DND-41 (cell line): ENCODE measurements at regions not wholly inside any gene's neighbourhood (a gene's known extent, or its start where the extent isn't known, plus 50 kb on each side); places are given as distances from the start of the nearest gene placed in this dataset.

Experiments used
- ATAC-seq: fragments of 200-7000 bp; cut with Tn5 transposase; 3 replicates; pipeline ENCODE4 v1.9.1; 2021; ENCODE audit warnings: low read depth; ENCODE audit not compliant: insufficient read depth
- DNase-seq: peaks from one replicate; pipeline ENCODE4 v3.0.0-alpha.2; 2020
- H2AFZ ChIP-seq: 2 replicates; pipeline ENCODE4 v1.6.0; 2012; ENCODE audit warnings: low read depth, low read length
- H3K27ac ChIP-seq: 2 replicates; pipeline ENCODE4 v1.5.1; 2012; ENCODE audit warnings: low read length, inconsistent platforms
- H3K27me3 ChIP-seq: fragments of 200-600 bp; sonication (generic); 2 replicates; pipeline ENCODE4 v1.6.0; 2012; ENCODE audit warnings: low read length, mild to moderate bottlenecking, inconsistent platforms; ENCODE audit not compliant: insufficient read depth, poor library complexity
- H3K36me3 ChIP-seq: 2 replicates; pipeline ENCODE4 v1.5.1; 2012; ENCODE audit warnings: low read length, inconsistent platforms; ENCODE audit not compliant: insufficient read depth
- H3K4me1 ChIP-seq: 2 replicates; pipeline ENCODE4 v1.5.1; 2012; ENCODE audit warnings: mild to moderate bottlenecking, low read length; ENCODE audit not compliant: insufficient read depth
- H3K4me2 ChIP-seq: 2 replicates; pipeline ENCODE4 v1.6.0; 2012; ENCODE audit warnings: mild to moderate bottlenecking, moderate library complexity, low read length, inconsistent platforms; ENCODE audit not compliant: insufficient read depth
- H3K4me3 ChIP-seq, 2 experiments: fragments of 200-600 bp in 1 of 2; shearing (Covaris generic) in 1 of 2; 2 replicates each; pipeline ENCODE4 v1.5.1; 2012 to 2016; ENCODE audit warnings: inconsistent platforms in 2 of 2, low read length in 2 of 2, mild to moderate bottlenecking in 2 of 2, low read depth in 1 of 2, moderate library complexity in 1 of 2
- H3K79me2 ChIP-seq: 2 replicates; pipeline ENCODE4 v1.6.0; 2012; ENCODE audit warnings: low read length, inconsistent platforms; ENCODE audit not compliant: insufficient read depth
- H3K9ac ChIP-seq: 2 replicates; pipeline ENCODE4 v1.6.0; 2012; ENCODE audit warnings: low read depth, mild to moderate bottlenecking, inconsistent platforms, low read length, moderate library complexity
- H3K9me3 ChIP-seq: 2 replicates; pipeline ENCODE4 v1.5.1; 2012; ENCODE audit warnings: low read length, moderate library complexity, mild to moderate bottlenecking, inconsistent platforms; ENCODE audit not compliant: insufficient read depth, severe bottlenecking
- H4K20me1 ChIP-seq: 2 replicates; pipeline ENCODE4 v1.6.0; 2012; ENCODE audit warnings: low read length; ENCODE audit not compliant: insufficient read depth
- EZH2 ChIP-seq: IDR thresholded peaks from 3 replicates; pipeline ENCODE4 v1.6.1; 2012; ENCODE audit warnings: borderline replicate concordance, low read depth, mild to moderate bottlenecking, moderate library complexity, low read length, inconsistent platforms; ENCODE audit not compliant: severe bottlenecking
- TF ChIP-seq, protein P1 (sequence below): IDR thresholded peaks from 2 replicates; pipeline ENCODE4 v1.5.1; 2012; ENCODE audit warnings: borderline replicate concordance, low read length, moderate library complexity, mild to moderate bottlenecking; ENCODE audit not compliant: poor library complexity, severe bottlenecking; ENCODE audit errors: extremely low read depth

DNA sequence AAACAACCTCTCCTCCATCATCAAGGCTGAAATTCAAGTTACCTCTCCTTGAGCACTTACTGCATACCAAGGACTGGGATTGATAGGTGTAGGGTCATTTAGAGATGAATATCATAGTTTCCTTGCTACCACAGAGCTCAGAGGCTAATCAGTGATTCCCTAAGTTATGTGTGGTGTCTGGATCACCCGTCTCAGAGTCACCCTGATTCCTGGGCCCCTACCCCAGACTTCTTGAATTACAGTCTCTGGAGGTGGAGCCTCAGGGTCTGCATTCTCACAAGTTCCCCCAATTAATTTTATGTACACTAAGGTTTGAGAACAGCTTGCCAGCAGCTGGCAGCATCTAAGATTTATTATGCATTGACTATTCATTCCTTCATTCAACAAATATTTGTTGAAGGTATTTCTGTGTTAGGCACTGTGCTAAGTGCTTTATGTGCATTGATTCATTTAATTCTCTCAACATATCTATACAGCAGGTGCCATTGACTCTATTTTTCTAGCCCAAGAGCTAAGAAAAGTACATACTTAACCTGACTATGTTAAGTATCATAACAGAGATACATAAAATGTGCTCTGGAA is 182.9 kb upstream of the FGGY start:
- Histone ChIP-seq H3K27ac (no peak overlapping the region), H3K9me3 (no peaks in the 10 kb centered on the region), H3K36me3 (no peaks in the 10 kb centered on the region), H3K4me1 (0 out of 2 replicates have a peak, but pooled peaks cover 3% of the 10 kb centered on the region), H3K27me3 (no peaks in the 10 kb centered on the region), H3K9ac (no peak overlapping the region), H4K20me1 (no peaks in the 10 kb centered on the region), H3K4me2 (no peak overlapping the region), H3K79me2 (no peaks in the 10 kb centered on the region), H3K4me3 (no peak overlapping the region), H2AFZ (no peak overlapping the region)
- no peak for ATAC-seq
- TF ChIP-seq, protein P1, sequence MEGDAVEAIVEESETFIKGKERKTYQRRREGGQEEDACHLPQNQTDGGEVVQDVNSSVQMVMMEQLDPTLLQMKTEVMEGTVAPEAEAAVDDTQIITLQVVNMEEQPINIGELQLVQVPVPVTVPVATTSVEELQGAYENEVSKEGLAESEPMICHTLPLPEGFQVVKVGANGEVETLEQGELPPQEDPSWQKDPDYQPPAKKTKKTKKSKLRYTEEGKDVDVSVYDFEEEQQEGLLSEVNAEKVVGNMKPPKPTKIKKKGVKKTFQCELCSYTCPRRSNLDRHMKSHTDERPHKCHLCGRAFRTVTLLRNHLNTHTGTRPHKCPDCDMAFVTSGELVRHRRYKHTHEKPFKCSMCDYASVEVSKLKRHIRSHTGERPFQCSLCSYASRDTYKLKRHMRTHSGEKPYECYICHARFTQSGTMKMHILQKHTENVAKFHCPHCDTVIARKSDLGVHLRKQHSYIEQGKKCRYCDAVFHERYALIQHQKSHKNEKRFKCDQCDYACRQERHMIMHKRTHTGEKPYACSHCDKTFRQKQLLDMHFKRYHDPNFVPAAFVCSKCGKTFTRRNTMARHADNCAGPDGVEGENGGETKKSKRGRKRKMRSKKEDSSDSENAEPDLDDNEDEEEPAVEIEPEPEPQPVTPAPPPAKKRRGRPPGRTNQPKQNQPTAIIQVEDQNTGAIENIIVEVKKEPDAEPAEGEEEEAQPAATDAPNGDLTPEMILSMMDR = no peak
- DNase-seq = no peak

DNA sequence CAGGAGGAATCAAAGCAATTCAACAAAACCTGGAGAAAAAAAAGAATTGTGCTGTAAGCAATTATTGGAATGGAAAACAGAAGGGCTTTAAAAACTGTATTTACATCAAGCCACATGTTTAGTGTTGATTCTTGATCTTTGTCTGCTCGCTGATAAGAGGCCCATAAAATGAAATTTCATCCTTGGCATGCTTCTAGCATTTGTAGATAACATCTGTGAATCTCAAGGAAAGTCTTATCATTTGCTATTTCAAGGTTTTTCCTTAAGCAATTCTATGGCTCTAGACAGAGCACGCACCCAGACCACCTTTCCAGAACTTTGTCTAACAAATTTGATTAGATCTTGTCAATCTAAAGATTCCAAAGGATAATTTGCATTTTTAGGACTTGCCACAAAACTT is 181.0 kb upstream of the FGGY start:
- ATAC-seq (no peak), DNase-seq (no peak)
- H3K9me3 ChIP-seq = no peaks in the 10 kb centered on the region
- H3K79me2 ChIP-seq = no peaks in the 10 kb centered on the region
- H3K4me2 ChIP-seq = no peak overlapping the region
- TF ChIP-seq EZH2 = no peak
- TF ChIP-seq, protein P1 = no peak
- H3K27ac ChIP-seq = no peak overlapping the region
- H2AFZ ChIP-seq = no peak overlapping the region
- no peaks in the 10 kb centered on the region for H3K36me3 ChIP-seq
- no peaks in the 10 kb centered on the region for H4K20me1 ChIP-seq
- no peak overlapping the region for H3K9ac ChIP-seq
- no peak overlapping the region for H3K4me3 ChIP-seq
- 0 out of 2 replicates have a peak, but pooled peaks cover 3% of the 10 kb centered on the region for H3K4me1 ChIP-seq
- no peaks in the 10 kb centered on the region for H3K27me3 ChIP-seq

DNA sequence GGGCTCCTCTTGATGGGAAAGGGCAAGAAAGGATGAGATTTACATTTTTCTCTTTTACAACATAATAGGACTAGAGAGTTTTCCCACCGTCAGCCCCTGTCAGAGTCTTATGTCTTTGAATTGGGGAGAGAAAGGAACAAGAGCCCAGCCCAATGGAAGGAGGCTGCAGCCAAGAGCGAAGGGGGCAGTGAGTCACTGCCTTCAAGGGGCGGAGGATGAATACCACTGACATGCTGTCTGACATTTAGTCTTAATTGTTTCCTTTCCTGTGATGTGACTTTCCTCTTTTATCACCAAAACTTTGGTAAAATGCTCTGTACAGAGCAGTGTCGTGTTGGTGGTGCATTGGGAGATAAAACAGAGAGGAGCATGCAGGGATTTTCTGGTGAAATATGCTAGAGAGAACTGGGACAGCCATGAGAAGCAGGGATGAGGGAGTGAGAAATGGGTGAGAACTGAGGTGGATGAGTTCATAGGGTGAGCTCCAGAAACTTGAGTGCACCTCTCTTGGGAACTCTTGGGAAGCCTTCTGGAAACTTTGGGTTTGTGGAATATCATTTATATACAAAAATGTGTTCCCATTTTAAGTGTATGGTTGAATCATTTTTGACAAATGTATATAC is 179.9 kb upstream of the FGGY start:
- Histone ChIP-seq H3K36me3 (no peaks in the 10 kb centered on the region), H3K4me3 (no peak overlapping the region), H3K9me3 (no peaks in the 10 kb centered on the region), H3K27me3 (no peaks in the 10 kb centered on the region), H3K4me1 (0 out of 2 replicates have a peak, but pooled peaks cover 3% of the 10 kb centered on the region), H3K79me2 (no peaks in the 10 kb centered on the region), H2AFZ (no peak overlapping the region), H3K9ac (no peak overlapping the region), H3K27ac (no peak overlapping the region), H4K20me1 (no peaks in the 10 kb centered on the region), H3K4me2 (no peak overlapping the region)
- peak; percentile 33; the same call in 1 of the 3 replicates for ATAC-seq
- TF ChIP-seq EZH2 = no peak
- TF ChIP-seq, protein P1 = no peak
- no peak for DNase-seq
